GM18505 (cell line): ENCODE measurements at regions not wholly inside any gene's neighbourhood (a gene's known extent, or its start where the extent isn't known, plus 50 kb on each side); places are given as distances from the start of the nearest gene placed in this dataset.

Source experiments
- ATAC-seq: cut with Tn5 transposase; IDR thresholded peaks from one replicate; pipeline ENCODE4 v1.9.1; 2021; ENCODE audit not compliant: unreplicated experiment
- POLR2A ChIP-seq: IDR thresholded peaks from 4 replicates; pipeline ENCODE4 v1.6.1; 2011; ENCODE audit warnings: borderline replicate concordance; ENCODE audit not compliant: insufficient read depth, insufficient read length; ENCODE audit errors: extremely low read depth

- TF ChIP-seq POLR2A, result no peak
- ATAC-seq, result no peak
Observed at GRCh38 chr2:215486291-215487001, 50.6 kb upstream of the FN1 start.
